ENCODE measurements at regions not wholly inside any gene's neighbourhood (a gene's known extent, or its start where the extent isn't known, plus 50 kb on each side); places are given as distances from the start of the nearest gene placed in this dataset.

DNA sequence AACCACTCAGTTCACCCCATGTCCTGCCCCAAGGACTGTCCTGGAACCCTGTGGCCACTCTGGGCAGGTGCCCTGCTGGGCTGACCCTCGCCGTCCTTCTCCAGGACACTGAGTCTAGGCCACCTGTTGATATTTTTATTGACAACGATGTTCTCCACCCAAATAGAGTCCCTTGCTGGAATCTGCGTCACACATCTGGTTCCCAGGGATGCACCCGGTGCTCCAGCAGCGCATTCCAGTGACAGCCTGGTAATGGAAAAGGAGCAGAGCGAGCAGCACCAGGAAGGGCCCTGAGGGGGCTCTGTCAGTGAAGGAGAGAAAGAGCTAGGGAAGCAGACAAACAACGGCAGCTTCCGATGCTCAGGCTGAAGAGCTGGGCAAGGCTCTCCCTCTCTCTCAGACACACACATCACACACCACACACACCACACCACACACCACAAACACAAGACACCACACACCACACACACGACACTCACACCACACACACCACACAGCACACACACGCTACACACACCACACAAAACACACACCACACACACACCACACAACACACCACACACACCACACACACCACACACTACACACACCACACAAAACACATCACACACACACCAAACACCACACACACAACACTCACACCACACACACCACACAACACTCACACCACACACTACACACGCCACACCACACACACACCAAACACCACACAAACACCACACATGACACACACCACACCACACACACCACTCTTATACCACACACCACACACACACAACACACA lies 117.9 kb upstream of the THBS2 start:
- no peak for FAIRE-seq
- H3K27me3 ChIP-seq (ENCODE audit: control insufficient read depth, insufficient read depth, low read length): no peaks in the 10 kb centered on the region
- peaks cover 0 to 10% (median 0%) of the 10 kb centered on the region in 3 donors for H3K9me3 ChIP-seq (ENCODE audit: control insufficient read depth in 2 of 3, insufficient read depth in 1 of 3, low read length in 3 of 3)
- TF ChIP-seq, protein P1, sequence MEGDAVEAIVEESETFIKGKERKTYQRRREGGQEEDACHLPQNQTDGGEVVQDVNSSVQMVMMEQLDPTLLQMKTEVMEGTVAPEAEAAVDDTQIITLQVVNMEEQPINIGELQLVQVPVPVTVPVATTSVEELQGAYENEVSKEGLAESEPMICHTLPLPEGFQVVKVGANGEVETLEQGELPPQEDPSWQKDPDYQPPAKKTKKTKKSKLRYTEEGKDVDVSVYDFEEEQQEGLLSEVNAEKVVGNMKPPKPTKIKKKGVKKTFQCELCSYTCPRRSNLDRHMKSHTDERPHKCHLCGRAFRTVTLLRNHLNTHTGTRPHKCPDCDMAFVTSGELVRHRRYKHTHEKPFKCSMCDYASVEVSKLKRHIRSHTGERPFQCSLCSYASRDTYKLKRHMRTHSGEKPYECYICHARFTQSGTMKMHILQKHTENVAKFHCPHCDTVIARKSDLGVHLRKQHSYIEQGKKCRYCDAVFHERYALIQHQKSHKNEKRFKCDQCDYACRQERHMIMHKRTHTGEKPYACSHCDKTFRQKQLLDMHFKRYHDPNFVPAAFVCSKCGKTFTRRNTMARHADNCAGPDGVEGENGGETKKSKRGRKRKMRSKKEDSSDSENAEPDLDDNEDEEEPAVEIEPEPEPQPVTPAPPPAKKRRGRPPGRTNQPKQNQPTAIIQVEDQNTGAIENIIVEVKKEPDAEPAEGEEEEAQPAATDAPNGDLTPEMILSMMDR (IDR thresholded peaks at IDR 0.05; ENCODE audit: borderline replicate concordance, extremely low read depth, insufficient read depth): no peak
- no peaks in the 10 kb centered on the region for H3K36me3 ChIP-seq (ENCODE audit: control insufficient read depth in 2 of 3, insufficient read depth in 3 of 3, low read length in 3 of 3)
- H3K4me1 ChIP-seq (ENCODE audit: control insufficient read depth in 2 of 3, insufficient read depth in 2 of 3, low read depth in 1 of 3, low read length in 3 of 3): no peaks in the 10 kb centered on the region
- no peak overlapping the region for H3K9ac ChIP-seq (ENCODE audit: low read length in 3 of 3)
- intact Hi-C loops (cut with DNase I): no loop called here
- H3K27ac ChIP-seq (ENCODE audit: low read depth in 2 of 2, low read length in 2 of 2): no peak overlapping the region
- H3K4me3 ChIP-seq (ENCODE audit: low read length in 3 of 3): peak overlapping the region in 1 of 3 donors; percentile 12
- peak in 1 of 5 donors; percentile 25 for DNase-seq

DNA sequence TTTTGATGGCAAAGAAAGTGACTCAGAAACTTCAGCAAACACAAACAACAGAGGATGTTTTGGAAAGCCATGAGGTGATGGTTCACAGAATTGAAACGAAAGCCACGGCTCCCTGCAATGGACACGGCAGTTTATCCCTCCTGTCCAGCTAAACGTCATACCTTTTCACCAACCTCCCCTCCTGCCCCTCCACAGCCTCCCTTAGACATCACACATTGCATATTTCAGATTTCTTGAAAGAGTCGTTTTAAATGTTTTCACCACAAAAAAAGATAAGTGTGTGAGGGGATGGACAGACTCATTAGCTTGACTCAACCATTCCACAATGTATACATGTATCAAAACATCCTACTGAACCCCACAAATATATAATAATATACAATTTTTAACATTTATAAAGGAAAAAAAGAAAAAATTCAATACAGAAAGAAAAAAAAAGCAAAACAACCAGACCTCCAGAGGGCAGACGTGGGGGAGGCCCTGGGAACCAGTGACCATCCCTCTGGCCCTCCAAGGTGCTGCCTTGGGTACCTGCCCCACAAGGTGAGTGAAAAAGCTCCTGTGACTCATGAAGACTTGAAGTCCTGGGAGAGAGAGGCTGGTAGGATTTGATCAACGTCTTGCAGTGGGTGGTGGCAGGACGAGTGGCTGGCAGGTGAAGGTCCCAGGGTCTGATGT lies 117.2 kb upstream of the THBS2 start:
- H3K4me1 ChIP-seq (ENCODE audit: control insufficient read depth in 2 of 3, insufficient read depth in 2 of 3, low read depth in 1 of 3, low read length in 3 of 3): no peaks in the 10 kb centered on the region
- H3K9me3 ChIP-seq (ENCODE audit: control insufficient read depth in 2 of 3, insufficient read depth in 1 of 3, low read length in 3 of 3): peaks cover 0 to 9% (median 0%) of the 10 kb centered on the region in 3 donors
- no peak overlapping the region for H3K9ac ChIP-seq (ENCODE audit: low read length in 3 of 3)
- no peak overlapping the region for H3K4me3 ChIP-seq (ENCODE audit: low read length in 3 of 3)
- no peaks in the 10 kb centered on the region for H3K36me3 ChIP-seq (ENCODE audit: control insufficient read depth in 2 of 3, insufficient read depth in 3 of 3, low read length in 3 of 3)
- no peak overlapping the region for H3K27ac ChIP-seq (ENCODE audit: low read depth in 2 of 2, low read length in 2 of 2)
- DNase-seq: no peak
- no peaks in the 10 kb centered on the region for H3K27me3 ChIP-seq (ENCODE audit: control insufficient read depth, insufficient read depth, low read length)
- no peak for FAIRE-seq
- intact Hi-C loops (cut with DNase I): no loop called here
- TF ChIP-seq, protein P1 (IDR thresholded peaks at IDR 0.05; ENCODE audit: borderline replicate concordance, extremely low read depth, insufficient read depth): no peak

DNA sequence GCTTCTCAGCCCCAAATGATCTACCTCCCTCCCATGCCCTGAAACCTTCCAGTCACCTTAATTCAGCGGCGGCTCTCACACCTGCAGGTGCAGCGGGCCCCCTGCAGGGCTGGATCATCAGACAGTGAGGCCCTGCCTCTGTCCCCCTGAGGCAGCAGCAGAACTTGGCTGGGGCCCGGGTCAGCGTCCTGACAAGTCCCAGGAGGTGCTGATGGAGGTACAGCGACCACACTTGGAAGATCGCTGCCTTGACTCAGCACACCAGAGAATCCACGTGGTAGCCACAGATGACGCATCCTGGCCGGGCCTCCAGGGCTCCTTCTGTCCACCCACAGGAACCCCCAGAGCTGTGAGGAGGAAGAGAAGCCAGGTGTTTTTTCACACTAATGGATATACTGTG lies 116.4 kb upstream of the THBS2 start:
- H3K9me3 ChIP-seq (ENCODE audit: control insufficient read depth in 2 of 3, insufficient read depth in 1 of 3, low read length in 3 of 3): peaks cover 0 to 2% (median 0%) of the 10 kb centered on the region in 3 donors
- H3K36me3 ChIP-seq (ENCODE audit: control insufficient read depth in 2 of 3, insufficient read depth in 3 of 3, low read length in 3 of 3): no peaks in the 10 kb centered on the region
- no peaks in the 10 kb centered on the region for H3K27me3 ChIP-seq (ENCODE audit: control insufficient read depth, insufficient read depth, low read length)
- H3K27ac ChIP-seq (ENCODE audit: low read depth in 2 of 2, low read length in 2 of 2): no peak overlapping the region
- H3K4me3 ChIP-seq (ENCODE audit: low read length in 3 of 3): no peak overlapping the region
- DNase-seq: peak in 1 of 5 donors; percentile 61
- intact Hi-C loops (cut with DNase I): no loop called here
- no peak for FAIRE-seq
- TF ChIP-seq, protein P1 (IDR thresholded peaks at IDR 0.05; ENCODE audit: borderline replicate concordance, extremely low read depth, insufficient read depth): no peak
- no peak overlapping the region for H3K9ac ChIP-seq (ENCODE audit: low read length in 3 of 3)
- H3K4me1 ChIP-seq (ENCODE audit: control insufficient read depth in 2 of 3, insufficient read depth in 2 of 3, low read depth in 1 of 3, low read length in 3 of 3): no peaks in the 10 kb centered on the region

Measured in kidney (tissue), 13 donors.